IMR-90 (cell line): ENCODE measurements at regions not wholly inside any gene's neighbourhood (a gene's known extent, or its start where the extent isn't known, plus 50 kb on each side); places are given as distances from the start of the nearest gene placed in this dataset.

Source experiments
- ATAC-seq: fragments of 200-7000 bp; cut with Tn5 transposase; 2 replicates; pipeline ENCODE4 v1.9.1; 2020; ENCODE audit warnings: low read depth, mild to moderate bottlenecking, moderate library complexity
- BruUV-seq: library from RNA; stranded (reverse); fragments of 400-500 nt; replicated peaks from 2 replicates; lab custom pipeline; 2021; lab: Mats Ljungman, UMichigan
- CTCF ChIA-PET: fragments of 300-600 bp; formaldehyde crosslinking; extraction: SDS; loops from one replicate; lab custom pipeline; 2021; ENCODE audit warnings: antibody characterized with exemption; lab: Yijun Ruan, JAX
- POLR2A ChIA-PET: fragments of 300-600 bp; sonication (Branson Sonifier 250); formaldehyde crosslinking; loops from one replicate; lab custom pipeline; 2022; ENCODE audit warnings: antibody characterized with exemption; ENCODE audit not compliant: unreplicated experiment; lab: Charles Lee
- DNase-seq: peaks from one replicate; pipeline ENCODE4 v3.0.0; 2013
- H2AFZ ChIP-seq: replicated peaks from 2 replicates; pipeline ENCODE3; 2013; ENCODE audit warnings: low read length, mild to moderate bottlenecking; ENCODE audit not compliant: poor library complexity
- H2AK5ac ChIP-seq: 2 replicates; pipeline ENCODE4 v1.6.1; 2013; ENCODE audit warnings: low read depth, low read length, inconsistent platforms
- H2AK9ac ChIP-seq: replicated peaks from 2 replicates; pipeline ENCODE3; 2013; ENCODE audit warnings: mild to moderate bottlenecking, low read depth, low read length, moderate library complexity; ENCODE audit not compliant: poor library complexity
- H2BK120ac ChIP-seq: 2 replicates; pipeline ENCODE4 v1.6.1; 2013; ENCODE audit warnings: low read depth, low read length, inconsistent platforms
- H2BK15ac ChIP-seq: 3 replicates; pipeline ENCODE4 v1.6.1; 2013; ENCODE audit warnings: low read depth, low read length, inconsistent platforms
- H2BK20ac ChIP-seq: 2 replicates; pipeline ENCODE4 v1.6.1; 2013; ENCODE audit warnings: low read depth, mild to moderate bottlenecking, inconsistent platforms, low read length, moderate library complexity
- H2BK5ac ChIP-seq: 2 replicates; pipeline ENCODE4 v1.6.1; 2013; ENCODE audit warnings: mild to moderate bottlenecking, low read depth, low read length, inconsistent platforms; ENCODE audit not compliant: poor library complexity, severe bottlenecking
- H3K14ac ChIP-seq: replicated peaks from 2 replicates; pipeline ENCODE4 v1.6.1; 2013; ENCODE audit warnings: low read depth, low read length, inconsistent platforms
- H3K18ac ChIP-seq: 2 replicates; pipeline ENCODE4 v1.6.1; 2013; ENCODE audit warnings: low read depth, low read length, control low read depth
- H3K23ac ChIP-seq: 2 replicates; pipeline ENCODE4 v1.6.1; 2013; ENCODE audit warnings: low read depth, low read length, inconsistent platforms
- H3K27ac ChIP-seq: 2 replicates; pipeline ENCODE4 v1.5.1; 2013; ENCODE audit warnings: mild to moderate bottlenecking, control low read depth, low read length; ENCODE audit not compliant: insufficient read depth
- H3K27me3 ChIP-seq: 2 replicates; pipeline ENCODE4 v1.6.1; 2013; ENCODE audit warnings: low read length; ENCODE audit not compliant: control insufficient read depth, insufficient read depth
- H3K36me3 ChIP-seq: 2 replicates; pipeline ENCODE4 v1.6.1; 2013; ENCODE audit warnings: low read length, mixed read lengths; ENCODE audit not compliant: control insufficient read depth, insufficient read depth
- H3K4ac ChIP-seq: 2 replicates; pipeline ENCODE4 v1.6.1; 2013; ENCODE audit warnings: low read depth, low read length, inconsistent platforms
- H3K4me1 ChIP-seq: 2 replicates; pipeline ENCODE4 v1.6.1; 2013; ENCODE audit warnings: low read length, mixed read lengths; ENCODE audit not compliant: control insufficient read depth, insufficient read depth
- H3K4me2 ChIP-seq: 2 replicates; pipeline ENCODE4 v1.6.1; 2013; ENCODE audit warnings: low read depth, mild to moderate bottlenecking, control low read depth, low read length, moderate library complexity
- H3K4me3 ChIP-seq: 2 replicates; pipeline ENCODE4 v1.5.1; 2013; ENCODE audit warnings: low read depth, mild to moderate bottlenecking, control low read depth, low read length, moderate library complexity; ENCODE audit not compliant: insufficient read depth
- H3K56ac ChIP-seq: 2 replicates; pipeline ENCODE4 v1.6.1; 2013; ENCODE audit warnings: low read length, inconsistent platforms; ENCODE audit not compliant: insufficient read depth; ENCODE audit errors: extremely low read depth
- H3K79me1 ChIP-seq, 2 experiments: 2 replicates each; pipeline ENCODE4 v1.6.1; 2013; ENCODE audit warnings: low read length in 2 of 2, inconsistent platforms in 1 of 2, low read depth in 1 of 2
- H3K9ac ChIP-seq: 2 replicates; pipeline ENCODE4 v1.6.1; 2013; ENCODE audit warnings: low read depth, low read length, control low read depth
- H3K9me1 ChIP-seq: 2 replicates; pipeline ENCODE4 v1.6.1; 2013; ENCODE audit warnings: low read length, inconsistent platforms; ENCODE audit not compliant: insufficient read depth
- H3K9me3 ChIP-seq: 2 replicates; pipeline ENCODE4 v1.6.1; 2013; ENCODE audit warnings: low read length; ENCODE audit not compliant: control insufficient read depth, insufficient read depth
- H4K20me1 ChIP-seq: 2 replicates; pipeline ENCODE4 v1.6.1; 2013; ENCODE audit warnings: low read length, inconsistent platforms; ENCODE audit not compliant: insufficient read depth
- H4K5ac ChIP-seq: 2 replicates; pipeline ENCODE4 v1.6.1; 2013; ENCODE audit warnings: mild to moderate bottlenecking, low read depth, low read length, control low read depth
- H4K8ac ChIP-seq, 2 experiments: 2 replicates each; pipeline ENCODE4 v1.6.1; 2013; ENCODE audit warnings: low read depth in 2 of 2, low read length in 2 of 2, control low read depth in 1 of 2, inconsistent platforms in 1 of 2
- H4K91ac ChIP-seq: 2 replicates; pipeline ENCODE4 v1.6.1; 2013; ENCODE audit warnings: low read depth, low read length, inconsistent platforms; ENCODE audit not compliant: insufficient read depth
- CHD1 ChIP-seq: IDR thresholded peaks from 2 replicates; pipeline ENCODE4 v1.6.1; 2012; ENCODE audit warnings: low read depth, low read length, improper control_type of control experiment
- CTCF ChIP-seq: conservative IDR thresholded peaks from 2 replicates; pipeline ENCODE4 v1.5.1; 2012; ENCODE audit warnings: mild to moderate bottlenecking, low read depth, low read length, improper control_type of control experiment
- ELK1 ChIP-seq: fragments of 150-350 bp; IDR thresholded peaks from 2 replicates; pipeline ENCODE4 v1.6.1; 2016; ENCODE audit warnings: low read depth, mild to moderate bottlenecking, low read length, moderate library complexity, borderline replicate concordance
- FOS ChIP-seq: fragments of 150-350 bp; IDR thresholded peaks from 2 replicates; pipeline ENCODE4 v1.6.1; 2016; ENCODE audit warnings: low read depth, low read length
- MAZ ChIP-seq: IDR thresholded peaks from 2 replicates; pipeline ENCODE4 v1.6.1; 2012; ENCODE audit warnings: low read depth, mild to moderate bottlenecking, low read length, improper control_type of control experiment, moderate library complexity, borderline replicate concordance
- MXI1 ChIP-seq: IDR thresholded peaks from 2 replicates; pipeline ENCODE4 v1.6.1; 2012; ENCODE audit warnings: low read depth, mild to moderate bottlenecking, low read length, moderate library complexity, borderline replicate concordance
- POLR2A ChIP-seq: IDR thresholded peaks from 2 replicates; pipeline ENCODE4 v1.6.1; 2012; ENCODE audit warnings: mild to moderate bottlenecking, low read depth, low read length
- RFX5 ChIP-seq: IDR thresholded peaks from 2 replicates; pipeline ENCODE4 v1.8.0; 2012; ENCODE audit warnings: low read depth, mild to moderate bottlenecking, low read length, moderate library complexity
- SMC3 ChIP-seq: fragments of 150-350 bp; IDR thresholded peaks from 2 replicates; pipeline ENCODE4 v1.6.1; 2016; ENCODE audit warnings: low read depth, mild to moderate bottlenecking, antibody characterized with exemption, low read length, moderate library complexity
- USF2 ChIP-seq: fragments of 150-350 bp; IDR thresholded peaks from 2 replicates; pipeline ENCODE4 v1.6.1; 2017; ENCODE audit warnings: mild to moderate bottlenecking, antibody characterized with exemption, low read length, low read depth
- WGBS, 2 experiments: methylation state at CpG; one replicate each; pipeline versions ENCODE4 v1.1.5 to v1.1.7; 2013; ENCODE audit warnings: missing lambda C conversion rate in 2 of 2; ENCODE audit not compliant: insufficient read length in 1 of 2; ENCODE audit errors: extremely low coverage in 2 of 2; 5-methylcytosine and 5-hydroxymethylcytosine counted together
- dilution Hi-C: fragments of 300-500 bp; cut with HindIII; formaldehyde crosslinking; loops from one replicate; pipeline ENCODE4 v1.14.3; 2018; ENCODE audit warnings: low sequenced_read_pairs; ENCODE audit not compliant: unreplicated experiment
- in situ Hi-C: fragments of 300-500 bp; cut with MboI; formaldehyde crosslinking; loops from 3 replicates; pipeline ENCODE4 v1.14.3; 2019; ENCODE audit warnings: low sequenced_read_pairs, inconsistent platforms, mixed read lengths
- intact Hi-C: fragments of 100-400 bp; cut with micrococcal nuclease; formaldehyde crosslinking; loops from 2 replicates; pipeline ENCODE4 v1.10.0; 2022

- Histone ChIP-seq H3K4me2 (no peak overlapping the region), H2BK20ac (no peak overlapping the region), H3K79me1 (no peaks in the 10 kb centered on the region), H2AK9ac (no peak overlapping the region), H3K4me1 (no peaks in the 10 kb centered on the region), H3K18ac (no peak overlapping the region), H3K9ac (no peak overlapping the region), H4K8ac (no peak overlapping the region), H2AFZ (no peak overlapping the region), H2AK5ac (no peak overlapping the region), H3K4ac (no peak overlapping the region), H3K23ac (no peak overlapping the region), H3K9me1 (no peaks in the 10 kb centered on the region), H3K27ac (no peak overlapping the region), H4K20me1 (no peaks in the 10 kb centered on the region), H3K56ac (no peak overlapping the region), H2BK5ac (no peak overlapping the region), H3K36me3 (no peaks in the 10 kb centered on the region), H3K27me3 (peaks cover 8% of the 10 kb centered on the region), H3K4me3 (no peak overlapping the region), H3K14ac (no peak overlapping the region), H4K5ac (no peak overlapping the region), H4K91ac (no peak overlapping the region), H2BK15ac (no peak overlapping the region), H3K9me3 (peaks cover 2% of the 10 kb centered on the region; the same call in 1 of the 2 replicates), H2BK120ac (no peak overlapping the region)
- TF ChIP-seq ELK1 (no peak), MXI1 (no peak), RFX5 (no peak), SMC3 (no peak), MAZ (no peak), CHD1 (no peak), CTCF (no peak), FOS (no peak), USF2 (no peak), POLR2A (no peak)
- ChIA-PET CTCF (interaction anchor here (0.6 kb wide), 1 partner anchor 120 kb away, joined by 3 read pairs; no protein-coding TSS in a partner anchor), POLR2A (no interaction called here)
- dilution Hi-C loops = no loop called here
- BruUV-seq = no TSS peak
- in situ Hi-C loops = no loop called here
- ATAC-seq (no peak), DNase-seq (no peak)
- intact Hi-C loops = no loop called here
- WGBS, 2 experiments = no CpG with 5 or more reads among the region's 5 CpGs
These were observed 149.2 kb downstream of the ACTL8 start for GRCh38 chr1:17904290-17904689.
